NCI-H2081 (cell line): ENCODE measurements at regions not wholly inside any gene's neighbourhood (a gene's known extent, or its start where the extent isn't known, plus 50 kb on each side); places are given as distances from the start of the nearest gene placed in this dataset.
A peak's percentile ranks its signal among the peaks of the same experiment; 100 is the strongest.

ENCODE experiments used
- DNase-seq, 2 experiments: peaks; one replicate each; lab custom pipeline; 2025; lab: John Stamatoyannopoulos, UW

- peak; percentile 57 to 72 for DNase-seq
Measured at GRCh38 chr6:153231048-153231646, 100.1 kb upstream of the RGS17 start.

DNA sequence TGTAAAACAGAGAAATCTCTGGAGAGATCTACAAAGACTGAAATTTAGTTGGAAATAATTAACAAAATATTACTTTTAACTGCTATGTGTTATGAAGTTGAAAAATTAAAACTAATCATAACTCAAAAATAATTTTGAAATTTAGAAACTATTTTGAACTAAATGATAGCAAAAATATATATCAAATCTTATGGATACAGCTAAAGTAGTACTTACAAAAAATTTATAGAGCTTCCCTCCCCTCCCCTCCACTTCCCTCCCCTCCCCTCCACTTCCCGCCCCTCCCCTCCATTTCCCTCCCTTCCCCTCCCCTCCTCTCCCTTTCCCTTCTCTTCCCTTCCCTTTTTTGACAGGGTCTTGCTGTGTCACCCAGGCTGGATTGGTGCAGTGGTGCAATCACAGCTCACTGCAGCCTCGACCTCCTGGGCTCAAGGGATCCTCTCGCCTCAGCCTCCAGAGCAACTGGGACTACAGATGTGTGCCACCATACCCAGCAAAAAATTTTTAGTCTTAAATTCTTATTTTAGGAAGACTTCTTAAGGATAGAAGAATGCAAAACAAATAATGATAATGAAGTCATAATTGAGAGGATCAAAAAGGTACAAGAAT lies 87.2 kb upstream of the RGS17 start:
- no peak for DNase-seq

- DNase-seq, result no peak
Measured at GRCh38 chr6:153216789-153217188, 85.7 kb upstream of the RGS17 start.

DNA sequence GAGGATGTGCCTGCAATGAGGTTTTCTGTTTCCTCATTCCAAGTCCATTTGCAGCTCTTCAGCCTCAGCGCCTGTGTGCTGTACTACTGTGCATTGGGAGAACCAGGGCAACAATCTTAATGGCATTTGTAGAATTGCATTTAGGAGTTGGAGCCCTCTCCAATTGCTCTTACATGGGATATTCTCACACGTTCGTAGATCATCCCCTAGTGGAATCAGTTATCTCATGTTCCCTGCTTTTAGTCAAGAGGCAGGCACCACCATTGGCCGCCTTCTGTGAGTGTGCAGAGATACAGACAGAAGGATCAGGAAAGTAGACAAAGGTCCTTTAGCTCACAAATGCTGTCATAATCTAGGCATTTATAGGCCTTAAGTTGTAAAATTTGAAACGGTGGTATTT lies 84.2 kb upstream of the RGS17 start:
- DNase-seq, result no peak

GRCh38 chr6:153214436-153214835 lies 83.4 kb upstream of the RGS17 start:
- no peak for DNase-seq

GRCh38 chr6:153210083-153210482 lies 79.0 kb upstream of the RGS17 start:
- no peak for DNase-seq

GRCh38 chr6:153208706-153209105 lies 77.6 kb upstream of the RGS17 start:
- no peak for DNase-seq

GRCh38 chr6:153207617-153208016 lies 76.5 kb upstream of the RGS17 start:
- no peak for DNase-seq

DNA sequence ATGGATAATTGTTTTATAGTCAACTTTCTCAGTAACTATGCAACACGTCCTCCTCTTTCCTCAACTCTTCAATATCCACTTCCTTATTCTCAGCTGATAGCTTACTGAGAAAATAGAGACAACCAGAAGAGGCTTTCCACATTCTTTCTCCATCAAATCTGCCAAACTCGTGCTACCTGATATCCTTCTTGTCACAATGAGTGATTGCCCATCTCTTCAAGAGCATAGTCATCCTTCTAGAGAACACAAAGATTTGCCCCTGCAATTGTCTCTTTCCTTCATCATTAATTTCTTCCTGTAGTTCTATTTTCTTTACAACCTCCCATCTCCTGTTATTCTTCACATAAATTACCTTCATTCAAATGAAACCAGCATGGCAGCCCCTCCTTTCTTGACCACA lies 75.9 kb upstream of the RGS17 start:
- no peak for DNase-seq

- DNase-seq, result no peak
Measured at GRCh38 chr6:153192943-153193885, 62.1 kb upstream of the RGS17 start.

GRCh38 chr6:153183925-153184324 lies 52.8 kb upstream of the RGS17 start:
- DNase-seq, result no peak
